ENCODE measurements at regions not wholly inside any gene's neighbourhood (a gene's known extent, or its start where the extent isn't known, plus 50 kb on each side); places are given as distances from the start of the nearest gene placed in this dataset.

DNA sequence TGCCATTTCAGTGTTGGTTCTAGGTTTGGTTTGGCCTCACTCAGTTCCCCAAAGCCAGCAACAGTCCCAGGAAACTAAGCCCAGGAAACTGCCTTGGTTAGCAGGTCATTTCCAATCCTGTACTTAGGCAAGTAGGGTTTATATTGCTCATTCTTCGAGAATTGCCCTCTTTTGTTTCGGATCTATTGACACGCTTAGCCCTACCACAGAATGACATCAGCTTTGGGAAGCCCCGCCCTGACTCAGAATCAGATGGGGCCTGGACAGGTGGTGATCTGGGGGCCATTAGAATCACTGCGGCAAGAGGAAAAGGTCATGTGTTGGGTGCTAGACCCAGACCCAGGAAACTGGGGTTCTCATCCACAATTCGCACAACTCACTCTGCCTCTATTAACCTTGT, 578.2 kb downstream of the QKI start:
- no peak for DNase-seq
- intact Hi-C loops (cut with DNase I; ENCODE audit: low total_unique reads) (no loop called here), in situ Hi-C loops (cut with MboI; ENCODE audit: low sequenced_read_pairs in 4 of 4) (loop anchor here in 1 of 4 donors (25.0 kb wide), 1 partner anchor 920 kb away; no protein-coding TSS in a partner anchor)
- TF ChIP-seq CTCF (IDR thresholded peaks at IDR 0.05 in 4 of 5, conservative IDR thresholded peaks at IDR 0.05 in 1 of 5): no peak
- no peak for TF ChIP-seq POLR2A (IDR thresholded peaks at IDR 0.05)
- H3K27me3 ChIP-seq: no peaks in the 10 kb centered on the region
- H3K4me3 ChIP-seq: no peak overlapping the region
- no peak overlapping the region for H3K27ac ChIP-seq
- H3K4me1 ChIP-seq: no peaks in the 10 kb centered on the region
- no peaks in the 10 kb centered on the region for H3K9me3 ChIP-seq
- ATAC-seq: no peak
- H3K36me3 ChIP-seq: no peaks in the 10 kb centered on the region

- Histone ChIP-seq H3K27ac (no peak overlapping the region), H3K9me3 (no peaks in the 10 kb centered on the region), H3K36me3 (no peaks in the 10 kb centered on the region), H3K27me3 (no peaks in the 10 kb centered on the region), H3K4me3 (no peak overlapping the region), H3K4me1 (no peaks in the 10 kb centered on the region)
- DNase-seq: no peak
- intact Hi-C loops (cut with DNase I; ENCODE audit: low total_unique reads) (no loop called here), in situ Hi-C loops (cut with MboI; ENCODE audit: low sequenced_read_pairs in 4 of 4) (loop anchor here in 1 of 4 donors (25.0 kb wide), 1 partner anchor 920 kb away; no protein-coding TSS in a partner anchor)
- no peak for ATAC-seq
- TF ChIP-seq POLR2A (IDR thresholded peaks at IDR 0.05) (no peak), CTCF (IDR thresholded peaks at IDR 0.05 in 4 of 5, conservative IDR thresholded peaks at IDR 0.05 in 1 of 5) (no peak)
These were observed 577.5 kb downstream of the QKI start for GRCh38 chr6:163992056-163992455.

DNA sequence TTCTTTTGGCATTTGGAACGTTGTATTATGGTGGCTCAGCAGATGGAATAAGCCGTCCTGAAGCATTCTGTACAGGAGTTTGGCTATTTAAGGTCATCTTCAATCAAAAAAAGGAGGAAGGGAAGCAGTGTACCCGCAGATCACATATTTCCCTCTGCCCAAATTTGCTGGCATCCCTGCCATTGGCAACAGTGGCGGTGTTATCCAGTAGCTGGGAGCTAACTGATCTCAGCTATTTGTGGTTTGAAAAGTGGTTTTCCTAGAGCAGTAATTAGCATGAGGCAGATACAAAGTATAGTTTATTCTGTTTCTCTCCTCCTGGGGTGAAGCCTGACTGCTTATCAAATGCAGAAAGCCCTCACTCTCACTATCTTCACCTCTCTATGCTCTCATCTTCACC, 576.8 kb downstream of the QKI start:
- intact Hi-C loops (cut with DNase I; ENCODE audit: low total_unique reads): no loop called here
- Histone ChIP-seq H3K4me1 (no peaks in the 10 kb centered on the region), H3K9me3 (no peaks in the 10 kb centered on the region), H3K36me3 (no peaks in the 10 kb centered on the region), H3K27ac (no peak overlapping the region), H3K27me3 (no peaks in the 10 kb centered on the region), H3K4me3 (no peak overlapping the region)
- ATAC-seq (no peak), DNase-seq (no peak)
- in situ Hi-C loops (cut with MboI; ENCODE audit: low sequenced_read_pairs in 4 of 4): loop anchor here in 1 of 4 donors (25.0 kb wide), 1 partner anchor 921 kb away; no protein-coding TSS in a partner anchor
- TF ChIP-seq CTCF (IDR thresholded peaks at IDR 0.05 in 4 of 5, conservative IDR thresholded peaks at IDR 0.05 in 1 of 5) (no peak), POLR2A (IDR thresholded peaks at IDR 0.05) (no peak)

- Histone ChIP-seq H3K36me3 (no peaks in the 10 kb centered on the region), H3K27me3 (no peaks in the 10 kb centered on the region), H3K4me3 (no peak overlapping the region), H3K4me1 (no peaks in the 10 kb centered on the region), H3K9me3 (no peaks in the 10 kb centered on the region), H3K27ac (no peak overlapping the region)
- DNase-seq (no peak), ATAC-seq (no peak)
- in situ Hi-C loops (cut with MboI; ENCODE audit: low sequenced_read_pairs in 4 of 4): loop anchor here in 1 of 4 donors (25.0 kb wide), 1 partner anchor 926 kb away; no protein-coding TSS in a partner anchor
- TF ChIP-seq CTCF (IDR thresholded peaks at IDR 0.05 in 4 of 5, conservative IDR thresholded peaks at IDR 0.05 in 1 of 5): no peak
- no peak for TF ChIP-seq POLR2A (IDR thresholded peaks at IDR 0.05)
- intact Hi-C loops (cut with DNase I; ENCODE audit: low total_unique reads): no loop called here
These were observed 571.8 kb downstream of the QKI start for GRCh38 chr6:163986313-163986712.

DNA sequence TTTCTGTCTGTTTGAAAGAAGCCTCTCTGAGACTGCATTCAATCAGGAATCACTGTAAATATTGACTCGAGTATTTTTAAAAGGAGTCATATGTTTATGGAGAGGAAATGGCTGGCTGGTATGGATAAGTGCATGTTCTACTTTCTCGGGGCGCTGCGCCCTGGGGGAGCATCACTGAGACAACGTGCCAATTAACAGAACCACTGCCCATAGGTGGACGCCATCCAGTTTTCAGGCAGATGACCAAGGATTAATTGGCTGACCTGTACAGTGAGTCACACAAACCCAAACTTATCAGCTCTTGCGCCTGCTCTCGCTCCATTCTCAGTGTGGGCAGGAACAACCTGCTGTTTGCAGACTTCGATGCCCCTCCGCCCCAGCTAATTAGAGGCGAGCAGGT, 571.2 kb downstream of the QKI start:
- Histone ChIP-seq H3K9me3 (no peaks in the 10 kb centered on the region), H3K4me1 (no peaks in the 10 kb centered on the region), H3K36me3 (no peaks in the 10 kb centered on the region), H3K27ac (no peak overlapping the region), H3K27me3 (no peaks in the 10 kb centered on the region), H3K4me3 (no peak overlapping the region)
- in situ Hi-C loops (cut with MboI; ENCODE audit: low sequenced_read_pairs in 4 of 4): loop anchor here in 1 of 4 donors (25.0 kb wide), 1 partner anchor 927 kb away; no protein-coding TSS in a partner anchor
- TF ChIP-seq POLR2A (IDR thresholded peaks at IDR 0.05) (no peak), CTCF (IDR thresholded peaks at IDR 0.05 in 4 of 5, conservative IDR thresholded peaks at IDR 0.05 in 1 of 5) (no peak)
- intact Hi-C loops (cut with DNase I; ENCODE audit: low total_unique reads): no loop called here
- no peak for ATAC-seq
- DNase-seq: no peak

Data from gastrocnemius medialis (tissue), 4 donors.